ENCODE measurements at regions not wholly inside any gene's neighbourhood (a gene's known extent, or its start where the extent isn't known, plus 50 kb on each side); places are given as distances from the start of the nearest gene placed in this dataset.

- no peak for TF ChIP-seq ZBTB33 (IDR thresholded peaks at IDR 0.05; ENCODE audit: extremely low read depth, insufficient replicate concordance, low read length)
- TF ChIP-seq FOSL1 (IDR thresholded peaks at IDR 0.05; ENCODE audit: low read depth), result no peak
- no peak for TF ChIP-seq REST (IDR thresholded peaks at IDR 0.05; ENCODE audit: low read depth)
- TF ChIP-seq ATF3 (IDR thresholded peaks at IDR 0.05), result no peak
These were observed 108.5 kb downstream of the PTGS2 start (continued) for GRCh38 chr1:186571771-186572170.

- Histone ChIP-seq H3K4me1 (ENCODE audit: control insufficient read depth in 1 of 2, insufficient read depth in 2 of 2, low read length in 2 of 2) (no peaks in the 10 kb centered on the region), H3K79me2 (ENCODE audit: insufficient read depth, low read length) (no peaks in the 10 kb centered on the region), H4K20me1 (ENCODE audit: insufficient read depth) (no peaks in the 10 kb centered on the region), H2AFZ (ENCODE audit: low read depth, low read length, poor library complexity, severe bottlenecking) (no peak overlapping the region), H3K27me3 (ENCODE audit: insufficient read depth, low read length) (no peaks in the 10 kb centered on the region), H3K9me2 (ENCODE audit: insufficient read depth) (no peaks in the 10 kb centered on the region), H3K4me3 (replicated peaks in 1 of 2; ENCODE audit: low read depth in 1 of 2, low read length in 2 of 2) (no peak overlapping the region), H3K27ac (ENCODE audit: low read depth, low read length) (no peak overlapping the region), H3K4me2 (ENCODE audit: low read length) (no peak overlapping the region), H3K9me3 (ENCODE audit: control insufficient read depth in 1 of 2, insufficient read depth in 1 of 2, low read depth in 1 of 2, low read length in 2 of 2) (no peaks in the 10 kb centered on the region), H3K9ac (ENCODE audit: low read length) (no peak overlapping the region), H3K36me3 (ENCODE audit: control insufficient read depth in 1 of 2, insufficient read depth in 2 of 2, low read length in 2 of 2) (no peaks in the 10 kb centered on the region)
- RAD21 ChIA-PET (ENCODE audit: low non-redundant PET in 1 of 2, low total read pairs in 2 of 2, uncharacterized antibody in 2 of 2, unreplicated experiment in 2 of 2), result no interaction called here
- intact Hi-C loops (cut with micrococcal nuclease), result no loop called here
- BruUV-seq (replicated peaks), result no TSS peak
- DNase-seq (ENCODE audit: low read depth, low spot score) (no peak), ATAC-seq (no peak)
- TF ChIP-seq ZNF274 (IDR thresholded peaks at IDR 0.05; ENCODE audit: low read depth, low read length) (no peak), RAD21 (IDR thresholded peaks at IDR 0.05; ENCODE audit: low read depth) (no peak), POLR2AphosphoS5 (IDR thresholded peaks at IDR 0.05; ENCODE audit: low read depth, low read length) (no peak), POLR2A (IDR thresholded peaks at IDR 0.05; ENCODE audit: borderline replicate concordance, extremely low read depth, insufficient read depth, insufficient read length) (no peak), EGR1 (IDR thresholded peaks at IDR 0.05; ENCODE audit: low read depth) (no peak), TCF7L2 (IDR thresholded peaks at IDR 0.05; ENCODE audit: borderline replicate concordance, extremely low read depth, insufficient read depth, insufficient read length) (no peak), SRF (IDR thresholded peaks at IDR 0.05; ENCODE audit: low read depth) (no peak), SP1 (IDR thresholded peaks at IDR 0.05; ENCODE audit: low read depth) (no peak)
- CTCF ChIA-PET, result no interaction called here
- POLR2A ChIA-PET, result no interaction called here
These were observed 108.9 kb upstream of the PDC start for GRCh38 chr1:186569856-186570255.

All from HCT116 (cell line).